SK-N-SH (cell line): ENCODE measurements at regions not wholly inside any gene's neighbourhood (a gene's known extent, or its start where the extent isn't known, plus 50 kb on each side); places are given as distances from the start of the nearest gene placed in this dataset.

Source experiments
- CHD2 ChIP-seq: fragments of 150-350 bp; IDR thresholded peaks from 2 replicates; pipeline ENCODE4 v1.6.1; 2018; ENCODE audit warnings: low read length; ENCODE audit not compliant: partially characterized antibody
- CTCF ChIP-seq: fragments of 200-600 bp; sonication (generic); IDR thresholded peaks from 2 replicates; pipeline ENCODE4 v1.6.1; 2017; ENCODE audit warnings: antibody characterized with exemption, mild to moderate bottlenecking, moderate library complexity
- IRF3 ChIP-seq: fragments of 150-350 bp; IDR thresholded peaks from 2 replicates; pipeline ENCODE4 v1.6.1; 2016; ENCODE audit warnings: mild to moderate bottlenecking, low read depth, low read length
- JUND ChIP-seq: IDR thresholded peaks from 2 replicates; pipeline ENCODE4 v1.4.0; 2012
- MEF2A ChIP-seq: IDR thresholded peaks from 2 replicates; pipeline ENCODE4 v1.4.0; 2012; ENCODE audit warnings: low read depth, borderline replicate concordance
- POLR2AphosphoS5 ChIP-seq: IDR thresholded peaks from 2 replicates; pipeline ENCODE4 v1.6.1; 2012; ENCODE audit warnings: low read depth, low read length
- RFX5 ChIP-seq: IDR thresholded peaks from 2 replicates; pipeline ENCODE4 v1.6.1; 2012; ENCODE audit warnings: mild to moderate bottlenecking, improper control_type of control experiment, low read length
- SIN3A ChIP-seq: IDR thresholded peaks from 2 replicates; pipeline ENCODE4 v1.6.1; 2012; ENCODE audit warnings: low read depth, mild to moderate bottlenecking, low read length, moderate library complexity, borderline replicate concordance
- TCF12 ChIP-seq: IDR thresholded peaks from 2 replicates; pipeline ENCODE4 v1.4.0; 2012

- TF ChIP-seq SIN3A, result no peak
- no peak for TF ChIP-seq CHD2
- no peak for TF ChIP-seq CTCF
- no peak for TF ChIP-seq TCF12
- no peak for TF ChIP-seq POLR2AphosphoS5
- no peak for TF ChIP-seq IRF3
- TF ChIP-seq RFX5, result no peak
- no peak for TF ChIP-seq MEF2A
- TF ChIP-seq JUND, result no peak
Measured at GRCh38 chr5:74534397-74535129, 106.0 kb downstream of the ENC1 start.
